ENCODE measurements at regions not wholly inside any gene's neighbourhood (a gene's known extent, or its start where the extent isn't known, plus 50 kb on each side); places are given as distances from the start of the nearest gene placed in this dataset.
"Not testable (repeated sequence)": the region's sequence is repeated elsewhere in the genome, so short reads cannot be mapped to it uniquely, and the experiment has no call there.

- DNase-seq (ENCODE audit: low read depth), result no peak
Observed at GRCh38 chr4:138614398-138615142, 372.4 kb upstream of the SLC7A11 start.

- DNase-seq (ENCODE audit: low read depth), result no peak
Observed at GRCh38 chr4:138612428-138612827, 370.3 kb upstream of the SLC7A11 start.

- DNase-seq (ENCODE audit: low read depth), result no peak
Observed at GRCh38 chr4:138611721-138612120, 369.6 kb upstream of the SLC7A11 start.

- DNase-seq (ENCODE audit: low read depth), result no peak
Observed at GRCh38 chr4:138611017-138611416, 368.9 kb upstream of the SLC7A11 start.

GRCh38 chr4:138609943-138610350 is 367.8 kb upstream of the SLC7A11 start:
- DNase-seq (ENCODE audit: low read depth), result peak; percentile 44

GRCh38 chr4:138604556-138604955 is 362.4 kb upstream of the SLC7A11 start:
- DNase-seq (ENCODE audit: low read depth), result no peak

GRCh38 chr4:138602664-138603063 is 360.5 kb upstream of the SLC7A11 start:
- no peak for DNase-seq (ENCODE audit: low read depth)

- no peak for DNase-seq (ENCODE audit: low read depth)
Observed at GRCh38 chr4:138599965-138600364, 357.8 kb upstream of the SLC7A11 start.

GRCh38 chr4:138598226-138598625 is 356.1 kb upstream of the SLC7A11 start:
- no peak for DNase-seq (ENCODE audit: low read depth)

- DNase-seq (ENCODE audit: low read depth), result no peak
Observed at GRCh38 chr4:138596896-138597295, 354.7 kb upstream of the SLC7A11 start.

- peak; percentile 13 for DNase-seq (ENCODE audit: low read depth)
Observed at GRCh38 chr4:138595731-138596460, 353.7 kb upstream of the SLC7A11 start.

GRCh38 chr4:138595171-138595570 is 353.0 kb upstream of the SLC7A11 start:
- DNase-seq (ENCODE audit: low read depth), result no peak

GRCh38 chr4:138592796-138593195 is 350.6 kb upstream of the SLC7A11 start:
- DNase-seq (ENCODE audit: low read depth), result no peak

GRCh38 chr4:138591808-138592207 is 349.7 kb upstream of the SLC7A11 start:
- DNase-seq (ENCODE audit: low read depth), result no peak

- no peak for DNase-seq (ENCODE audit: low read depth)
Observed at GRCh38 chr4:138588501-138588900, 346.4 kb upstream of the SLC7A11 start.

- DNase-seq (ENCODE audit: low read depth), result no peak
Observed at GRCh38 chr4:138579146-138579545, 337.0 kb upstream of the SLC7A11 start.

- DNase-seq (ENCODE audit: low read depth), result not testable (repeated sequence)
Observed at GRCh38 chr4:138577826-138578225, 335.7 kb upstream of the SLC7A11 start.

- DNase-seq (ENCODE audit: low read depth), result no peak
Observed at GRCh38 chr4:138577145-138577544, 335.0 kb upstream of the SLC7A11 start.

GRCh38 chr4:138576684-138577083 is 334.5 kb upstream of the SLC7A11 start:
- DNase-seq (ENCODE audit: low read depth), result peak; percentile 40

- DNase-seq (ENCODE audit: low read depth), result no peak
Observed at GRCh38 chr4:138573246-138573645, 331.1 kb upstream of the SLC7A11 start.

- DNase-seq (ENCODE audit: low read depth), result no peak
Observed at GRCh38 chr4:138572007-138572406, 329.9 kb upstream of the SLC7A11 start.

- DNase-seq (ENCODE audit: low read depth), result no peak
Observed at GRCh38 chr4:138567696-138568095, 325.5 kb upstream of the SLC7A11 start.

- DNase-seq (ENCODE audit: low read depth), result no peak
Observed at GRCh38 chr4:138565576-138565975, 323.4 kb upstream of the SLC7A11 start.
